ENCODE measurements at regions not wholly inside any gene's neighbourhood (a gene's known extent, or its start where the extent isn't known, plus 50 kb on each side); places are given as distances from the start of the nearest gene placed in this dataset.

DNA sequence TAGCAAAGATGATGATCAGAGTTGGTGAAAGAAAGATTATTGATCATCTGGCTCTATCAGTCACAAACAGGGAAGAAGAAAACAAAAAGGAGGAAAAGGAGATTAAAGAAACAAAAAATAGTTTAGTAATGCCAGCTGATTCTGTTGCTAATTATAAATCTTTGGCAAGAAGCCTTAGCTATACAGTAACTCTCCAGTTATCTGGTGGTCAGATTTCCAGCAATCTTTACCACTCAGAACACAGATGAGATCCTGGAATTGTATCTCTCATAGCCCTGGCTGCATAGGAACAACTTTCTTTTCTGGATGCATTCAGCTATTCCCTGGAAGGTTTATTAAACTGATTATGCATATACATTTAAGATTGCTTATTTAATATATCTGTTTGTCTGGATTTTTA lies 256.8 kb upstream of the ZEB2 start:
- no peak for TF ChIP-seq POLR2A (IDR thresholded peaks at IDR 0.05)
- TF ChIP-seq, protein P1, sequence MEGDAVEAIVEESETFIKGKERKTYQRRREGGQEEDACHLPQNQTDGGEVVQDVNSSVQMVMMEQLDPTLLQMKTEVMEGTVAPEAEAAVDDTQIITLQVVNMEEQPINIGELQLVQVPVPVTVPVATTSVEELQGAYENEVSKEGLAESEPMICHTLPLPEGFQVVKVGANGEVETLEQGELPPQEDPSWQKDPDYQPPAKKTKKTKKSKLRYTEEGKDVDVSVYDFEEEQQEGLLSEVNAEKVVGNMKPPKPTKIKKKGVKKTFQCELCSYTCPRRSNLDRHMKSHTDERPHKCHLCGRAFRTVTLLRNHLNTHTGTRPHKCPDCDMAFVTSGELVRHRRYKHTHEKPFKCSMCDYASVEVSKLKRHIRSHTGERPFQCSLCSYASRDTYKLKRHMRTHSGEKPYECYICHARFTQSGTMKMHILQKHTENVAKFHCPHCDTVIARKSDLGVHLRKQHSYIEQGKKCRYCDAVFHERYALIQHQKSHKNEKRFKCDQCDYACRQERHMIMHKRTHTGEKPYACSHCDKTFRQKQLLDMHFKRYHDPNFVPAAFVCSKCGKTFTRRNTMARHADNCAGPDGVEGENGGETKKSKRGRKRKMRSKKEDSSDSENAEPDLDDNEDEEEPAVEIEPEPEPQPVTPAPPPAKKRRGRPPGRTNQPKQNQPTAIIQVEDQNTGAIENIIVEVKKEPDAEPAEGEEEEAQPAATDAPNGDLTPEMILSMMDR (IDR thresholded peaks at IDR 0.05), result no peak
